ENCODE measurements at regions not wholly inside any gene's neighbourhood (a gene's known extent, or its start where the extent isn't known, plus 50 kb on each side); places are given as distances from the start of the nearest gene placed in this dataset.

DNA sequence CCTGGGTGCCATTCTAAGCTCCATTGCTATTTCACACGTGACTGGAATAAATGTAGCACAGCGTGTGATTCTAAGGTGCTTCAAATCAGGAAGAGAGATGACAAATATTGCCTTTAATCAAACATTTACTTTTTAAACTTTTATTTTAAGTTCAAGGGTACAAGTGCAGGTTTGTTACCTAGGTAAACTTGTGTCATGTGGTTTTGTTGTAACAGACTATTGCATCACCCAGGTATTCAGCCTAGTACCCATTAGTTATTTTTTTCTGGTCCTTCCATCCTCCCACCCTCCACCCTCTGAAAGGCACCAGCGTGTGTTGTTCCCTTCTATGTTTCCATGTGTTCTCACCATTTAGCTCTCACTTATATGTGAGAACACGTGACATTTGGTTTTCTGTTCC lies 510.8 kb downstream of the PLOD2 start:
- no peak for TF ChIP-seq EZH2 (IDR thresholded peaks at IDR 0.05; ENCODE audit: borderline replicate concordance, low read length)
- TF ChIP-seq, protein P1, sequence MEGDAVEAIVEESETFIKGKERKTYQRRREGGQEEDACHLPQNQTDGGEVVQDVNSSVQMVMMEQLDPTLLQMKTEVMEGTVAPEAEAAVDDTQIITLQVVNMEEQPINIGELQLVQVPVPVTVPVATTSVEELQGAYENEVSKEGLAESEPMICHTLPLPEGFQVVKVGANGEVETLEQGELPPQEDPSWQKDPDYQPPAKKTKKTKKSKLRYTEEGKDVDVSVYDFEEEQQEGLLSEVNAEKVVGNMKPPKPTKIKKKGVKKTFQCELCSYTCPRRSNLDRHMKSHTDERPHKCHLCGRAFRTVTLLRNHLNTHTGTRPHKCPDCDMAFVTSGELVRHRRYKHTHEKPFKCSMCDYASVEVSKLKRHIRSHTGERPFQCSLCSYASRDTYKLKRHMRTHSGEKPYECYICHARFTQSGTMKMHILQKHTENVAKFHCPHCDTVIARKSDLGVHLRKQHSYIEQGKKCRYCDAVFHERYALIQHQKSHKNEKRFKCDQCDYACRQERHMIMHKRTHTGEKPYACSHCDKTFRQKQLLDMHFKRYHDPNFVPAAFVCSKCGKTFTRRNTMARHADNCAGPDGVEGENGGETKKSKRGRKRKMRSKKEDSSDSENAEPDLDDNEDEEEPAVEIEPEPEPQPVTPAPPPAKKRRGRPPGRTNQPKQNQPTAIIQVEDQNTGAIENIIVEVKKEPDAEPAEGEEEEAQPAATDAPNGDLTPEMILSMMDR (IDR thresholded peaks at IDR 0.05; ENCODE audit: low read length), result no peak
